HL-60 (cell line): ENCODE measurements at regions not wholly inside any gene's neighbourhood (a gene's known extent, or its start where the extent isn't known, plus 50 kb on each side); places are given as distances from the start of the nearest gene placed in this dataset.

Source experiments
- CTCF ChIP-seq: IDR thresholded peaks from one replicate; pipeline ENCODE4 v1.5.1; 2011; ENCODE audit warnings: low read length, control low read depth, inconsistent platforms; ENCODE audit not compliant: insufficient read depth
- POLR2AphosphoS5 ChIP-seq: IDR thresholded peaks from 2 replicates; pipeline ENCODE4 v1.6.1; 2012; ENCODE audit warnings: low read depth
- REST ChIP-seq: IDR thresholded peaks from 2 replicates; pipeline ENCODE4 v1.6.1; 2012; ENCODE audit warnings: low read depth; ENCODE audit not compliant: insufficient replicate concordance
- SPI1 ChIP-seq: IDR thresholded peaks from 2 replicates; pipeline ENCODE4 v1.6.1; 2012; ENCODE audit warnings: low read depth, mild to moderate bottlenecking, borderline replicate concordance

- no peak for TF ChIP-seq CTCF
- TF ChIP-seq POLR2AphosphoS5: no peak
- no peak for TF ChIP-seq SPI1
- no peak for TF ChIP-seq REST
Observed at GRCh38 chr4:85221606-85222005, 253.3 kb upstream of the ARHGAP24 start.
